ENCODE measurements at regions not wholly inside any gene's neighbourhood (a gene's known extent, or its start where the extent isn't known, plus 50 kb on each side); places are given as distances from the start of the nearest gene placed in this dataset.

- TF ChIP-seq, protein P1, sequence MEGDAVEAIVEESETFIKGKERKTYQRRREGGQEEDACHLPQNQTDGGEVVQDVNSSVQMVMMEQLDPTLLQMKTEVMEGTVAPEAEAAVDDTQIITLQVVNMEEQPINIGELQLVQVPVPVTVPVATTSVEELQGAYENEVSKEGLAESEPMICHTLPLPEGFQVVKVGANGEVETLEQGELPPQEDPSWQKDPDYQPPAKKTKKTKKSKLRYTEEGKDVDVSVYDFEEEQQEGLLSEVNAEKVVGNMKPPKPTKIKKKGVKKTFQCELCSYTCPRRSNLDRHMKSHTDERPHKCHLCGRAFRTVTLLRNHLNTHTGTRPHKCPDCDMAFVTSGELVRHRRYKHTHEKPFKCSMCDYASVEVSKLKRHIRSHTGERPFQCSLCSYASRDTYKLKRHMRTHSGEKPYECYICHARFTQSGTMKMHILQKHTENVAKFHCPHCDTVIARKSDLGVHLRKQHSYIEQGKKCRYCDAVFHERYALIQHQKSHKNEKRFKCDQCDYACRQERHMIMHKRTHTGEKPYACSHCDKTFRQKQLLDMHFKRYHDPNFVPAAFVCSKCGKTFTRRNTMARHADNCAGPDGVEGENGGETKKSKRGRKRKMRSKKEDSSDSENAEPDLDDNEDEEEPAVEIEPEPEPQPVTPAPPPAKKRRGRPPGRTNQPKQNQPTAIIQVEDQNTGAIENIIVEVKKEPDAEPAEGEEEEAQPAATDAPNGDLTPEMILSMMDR (conservative IDR thresholded peaks at IDR 0.05; ENCODE audit: low read length), result no peak
- TF ChIP-seq EZH2phosphoT487 (IDR thresholded peaks at IDR 0.05; ENCODE audit: borderline replicate concordance), result no peak
Measured at GRCh38 chr5:40431734-40432133, 248.0 kb upstream of the PTGER4 start.

Data from Loucy (cell line).